ENCODE measurements at regions not wholly inside any gene's neighbourhood (a gene's known extent, or its start where the extent isn't known, plus 50 kb on each side); places are given as distances from the start of the nearest gene placed in this dataset.

DNA sequence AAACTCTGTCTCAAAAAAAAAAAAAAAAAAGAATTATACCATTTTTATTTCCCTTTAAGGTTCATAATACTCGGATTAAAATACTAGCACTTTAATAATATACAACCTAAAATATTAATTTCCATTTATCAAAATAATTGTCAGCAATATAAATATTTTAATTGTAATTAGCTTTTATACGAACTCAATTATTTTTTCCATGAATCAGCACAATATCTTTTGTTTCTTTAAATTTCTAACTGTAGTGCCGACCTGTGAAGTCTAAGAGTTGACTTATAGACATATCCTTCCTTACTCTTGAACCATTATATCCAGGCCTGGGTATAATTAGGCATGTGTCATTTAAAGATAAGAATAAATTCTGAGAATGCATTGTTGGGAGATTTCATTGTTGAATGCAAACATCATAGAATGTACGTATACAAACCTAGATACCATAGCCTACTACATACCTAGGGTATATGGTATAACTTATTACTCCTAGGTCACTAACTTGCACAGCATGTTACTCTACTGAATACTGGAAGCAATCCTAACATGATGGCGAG lies 996.7 kb upstream of the TMPRSS15 start:
- Histone ChIP-seq H3K79me2 (ENCODE audit: insufficient read depth, low read length) (no peaks in the 10 kb centered on the region), H3K27me3 (ENCODE audit: insufficient read depth, low read length) (no peaks in the 10 kb centered on the region), H3K4me1 (ENCODE audit: control insufficient read depth in 1 of 2, insufficient read depth in 2 of 2, low read length in 2 of 2) (no peaks in the 10 kb centered on the region), H3K9me2 (ENCODE audit: insufficient read depth) (no peaks in the 10 kb centered on the region), H2AFZ (ENCODE audit: low read depth, low read length, poor library complexity, severe bottlenecking) (no peak overlapping the region), H3K27ac (ENCODE audit: low read depth, low read length) (no peak overlapping the region), H4K20me1 (ENCODE audit: insufficient read depth) (no peaks in the 10 kb centered on the region), H3K4me2 (ENCODE audit: low read length) (no peak overlapping the region), H3K9ac (ENCODE audit: low read length) (no peak overlapping the region), H3K36me3 (ENCODE audit: control insufficient read depth in 1 of 2, insufficient read depth in 2 of 2, low read length in 2 of 2) (no peaks in the 10 kb centered on the region), H3K9me3 (ENCODE audit: control insufficient read depth in 1 of 2, insufficient read depth in 1 of 2, low read depth in 1 of 2, low read length in 2 of 2) (peaks cover 13 to 16% of the 10 kb centered on the region in 2 experiments; a peak in 2 of 4 replicates), H3K4me3 (replicated peaks in 1 of 2; ENCODE audit: low read depth in 1 of 2, low read length in 2 of 2) (no peak overlapping the region)
- no peak for TF ChIP-seq SP1 (IDR thresholded peaks at IDR 0.05; ENCODE audit: low read depth)
- TF ChIP-seq, protein P1, sequence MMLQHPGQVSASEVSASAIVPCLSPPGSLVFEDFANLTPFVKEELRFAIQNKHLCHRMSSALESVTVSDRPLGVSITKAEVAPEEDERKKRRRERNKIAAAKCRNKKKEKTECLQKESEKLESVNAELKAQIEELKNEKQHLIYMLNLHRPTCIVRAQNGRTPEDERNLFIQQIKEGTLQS (IDR thresholded peaks at IDR 0.05), result no peak
- TF ChIP-seq SRF (IDR thresholded peaks at IDR 0.05; ENCODE audit: low read depth), result no peak
- TF ChIP-seq POLR2AphosphoS5 (IDR thresholded peaks at IDR 0.05; ENCODE audit: low read depth, low read length), result no peak
- TF ChIP-seq CBX3 (IDR thresholded peaks at IDR 0.05; ENCODE audit: low read depth), result no peak
- TF ChIP-seq MAX (IDR thresholded peaks at IDR 0.05), result no peak
- no peak for TF ChIP-seq FOSL1 (IDR thresholded peaks at IDR 0.05; ENCODE audit: low read depth)
- intact Hi-C loops (cut with micrococcal nuclease), result no loop called here
- no TSS peak for BruUV-seq (replicated peaks)
- ChIA-PET RAD21 (ENCODE audit: low non-redundant PET in 1 of 2, low total read pairs in 2 of 2, uncharacterized antibody in 2 of 2, unreplicated experiment in 2 of 2) (no interaction called here), POLR2A (no interaction called here), CTCF (no interaction called here)
- ATAC-seq, result no peak
- no peak for DNase-seq (ENCODE audit: low read depth, low spot score)

- Histone ChIP-seq H3K9me2 (ENCODE audit: insufficient read depth) (no peaks in the 10 kb centered on the region), H3K27me3 (ENCODE audit: insufficient read depth, low read length) (no peaks in the 10 kb centered on the region), H2AFZ (ENCODE audit: low read depth, low read length, poor library complexity, severe bottlenecking) (no peak overlapping the region), H3K79me2 (ENCODE audit: insufficient read depth, low read length) (no peaks in the 10 kb centered on the region), H3K4me3 (replicated peaks in 1 of 2; ENCODE audit: low read depth in 1 of 2, low read length in 2 of 2) (no peak overlapping the region), H3K9ac (ENCODE audit: low read length) (no peak overlapping the region), H3K9me3 (ENCODE audit: control insufficient read depth in 1 of 2, insufficient read depth in 1 of 2, low read depth in 1 of 2, low read length in 2 of 2) (peaks cover 12 to 14% of the 10 kb centered on the region in 2 experiments; a peak in 2 of 4 replicates), H3K36me3 (ENCODE audit: control insufficient read depth in 1 of 2, insufficient read depth in 2 of 2, low read length in 2 of 2) (no peaks in the 10 kb centered on the region), H3K4me2 (ENCODE audit: low read length) (no peak overlapping the region), H3K27ac (ENCODE audit: low read depth, low read length) (no peak overlapping the region), H3K4me1 (ENCODE audit: control insufficient read depth in 1 of 2, insufficient read depth in 2 of 2, low read length in 2 of 2) (no peaks in the 10 kb centered on the region), H4K20me1 (ENCODE audit: insufficient read depth) (no peaks in the 10 kb centered on the region)
- no peak for ATAC-seq
- no peak for DNase-seq (ENCODE audit: low read depth, low spot score)
- intact Hi-C loops (cut with micrococcal nuclease), result no loop called here
- BruUV-seq (replicated peaks), result no TSS peak
- ChIA-PET POLR2A (no interaction called here), CTCF (no interaction called here), RAD21 (ENCODE audit: low non-redundant PET in 1 of 2, low total read pairs in 2 of 2, uncharacterized antibody in 2 of 2, unreplicated experiment in 2 of 2) (no interaction called here)
- TF ChIP-seq SIN3A (IDR thresholded peaks at IDR 0.05; ENCODE audit: low read depth) (no peak), SRF (IDR thresholded peaks at IDR 0.05; ENCODE audit: low read depth) (no peak), CEBPB (IDR thresholded peaks at IDR 0.05; ENCODE audit: low read depth) (no peak), FOSL1 (IDR thresholded peaks at IDR 0.05; ENCODE audit: low read depth) (no peak), MAX (IDR thresholded peaks at IDR 0.05) (no peak), ZFX (IDR thresholded peaks at IDR 0.05) (no peak), TCF7L2 (IDR thresholded peaks at IDR 0.05; ENCODE audit: borderline replicate concordance, extremely low read depth, insufficient read depth, insufficient read length) (no peak), EGR1 (IDR thresholded peaks at IDR 0.05; ENCODE audit: low read depth) (no peak), EZH2 (IDR thresholded peaks at IDR 0.05) (no peak), YY1 (IDR thresholded peaks at IDR 0.05; ENCODE audit: extremely low read depth, insufficient replicate concordance, low read depth, low read length) (no peak), CBX3 (IDR thresholded peaks at IDR 0.05; ENCODE audit: low read depth) (no peak), RAD21 (IDR thresholded peaks at IDR 0.05; ENCODE audit: low read depth) (no peak), EZH2phosphoT487 (IDR thresholded peaks at IDR 0.05; ENCODE audit: borderline replicate concordance) (no peak), JUND (IDR thresholded peaks at IDR 0.05) (no peak), ELF1 (IDR thresholded peaks at IDR 0.05; ENCODE audit: borderline replicate concordance, low read depth) (no peak)
- TF ChIP-seq, protein P1 (IDR thresholded peaks at IDR 0.05), result no peak
Measured at GRCh38 chr21:19402870-19403269, 999.3 kb upstream of the TMPRSS15 start.

Measured in HCT116 (cell line).